OCI-LY7 (cell line): ENCODE measurements at regions not wholly inside any gene's neighbourhood (a gene's known extent, or its start where the extent isn't known, plus 50 kb on each side); places are given as distances from the start of the nearest gene placed in this dataset.

Experiments used
- EZH2phosphoT487 ChIP-seq: fragments of 200-600 bp; sonication (generic); IDR thresholded peaks from 2 replicates; pipeline ENCODE4 v1.6.1; 2018; ENCODE audit warnings: low read depth, borderline replicate concordance, mild to moderate bottlenecking, mixed run types, antibody characterized with exemption, low read length, moderate library complexity, mixed read lengths
- TF ChIP-seq, protein P1 (sequence below): fragments of 200-600 bp; sonication (generic); conservative IDR thresholded peaks from 2 replicates; pipeline ENCODE4 v1.5.1; 2014; ENCODE audit warnings: mild to moderate bottlenecking, antibody characterized with exemption, low read length, moderate library complexity, mixed read lengths

DNA sequence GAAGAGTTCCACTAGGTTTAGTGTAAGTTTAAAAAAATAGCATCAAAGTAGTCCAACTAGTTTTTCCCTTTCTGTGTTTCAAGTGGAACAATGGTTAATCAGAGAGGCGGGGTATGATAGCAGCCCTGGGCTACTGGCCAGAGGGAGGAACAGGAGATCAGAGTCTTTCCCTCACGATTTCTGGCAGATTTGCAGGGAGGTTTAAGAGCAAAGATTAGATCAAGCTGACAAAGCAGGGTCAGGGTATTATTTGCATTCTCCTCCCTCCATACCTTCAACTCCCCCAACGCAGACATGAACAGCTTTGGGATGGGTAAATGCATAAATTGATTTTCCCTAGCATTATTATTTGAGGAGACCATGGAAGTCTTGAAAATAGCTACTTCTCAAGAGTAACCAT, 277.6 kb upstream of the DIAPH2 start:
- TF ChIP-seq, protein P1, sequence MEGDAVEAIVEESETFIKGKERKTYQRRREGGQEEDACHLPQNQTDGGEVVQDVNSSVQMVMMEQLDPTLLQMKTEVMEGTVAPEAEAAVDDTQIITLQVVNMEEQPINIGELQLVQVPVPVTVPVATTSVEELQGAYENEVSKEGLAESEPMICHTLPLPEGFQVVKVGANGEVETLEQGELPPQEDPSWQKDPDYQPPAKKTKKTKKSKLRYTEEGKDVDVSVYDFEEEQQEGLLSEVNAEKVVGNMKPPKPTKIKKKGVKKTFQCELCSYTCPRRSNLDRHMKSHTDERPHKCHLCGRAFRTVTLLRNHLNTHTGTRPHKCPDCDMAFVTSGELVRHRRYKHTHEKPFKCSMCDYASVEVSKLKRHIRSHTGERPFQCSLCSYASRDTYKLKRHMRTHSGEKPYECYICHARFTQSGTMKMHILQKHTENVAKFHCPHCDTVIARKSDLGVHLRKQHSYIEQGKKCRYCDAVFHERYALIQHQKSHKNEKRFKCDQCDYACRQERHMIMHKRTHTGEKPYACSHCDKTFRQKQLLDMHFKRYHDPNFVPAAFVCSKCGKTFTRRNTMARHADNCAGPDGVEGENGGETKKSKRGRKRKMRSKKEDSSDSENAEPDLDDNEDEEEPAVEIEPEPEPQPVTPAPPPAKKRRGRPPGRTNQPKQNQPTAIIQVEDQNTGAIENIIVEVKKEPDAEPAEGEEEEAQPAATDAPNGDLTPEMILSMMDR: no peak
- TF ChIP-seq EZH2phosphoT487: no peak
